ENCODE measurements at regions not wholly inside any gene's neighbourhood (a gene's known extent, or its start where the extent isn't known, plus 50 kb on each side); places are given as distances from the start of the nearest gene placed in this dataset.

- TF ChIP-seq CTCF (IDR thresholded peaks at IDR 0.05): no peak
- no peak for TF ChIP-seq POLR2A (IDR thresholded peaks at IDR 0.05)
These were observed 221.9 kb upstream of the FOXN3 start for GRCh38 chr14:89638891-89639290.

Data from heart left ventricle (tissue), 13 donors.